Gastroesophageal sphincter (tissue), 4 donors: ENCODE measurements at regions not wholly inside any gene's neighbourhood (a gene's known extent, or its start where the extent isn't known, plus 50 kb on each side); places are given as distances from the start of the nearest gene placed in this dataset.

Experiments used
- ATAC-seq: fragments of 150-250 bp; one replicate; pipeline ENCODE4 v1.9.1; 2016; ENCODE audit warnings: mild to moderate bottlenecking, moderate library complexity
- H3K27ac ChIP-seq, 4 donors: fragments of 200-600 bp; sonication (generic) in 3 of 4; 1 replicate in 3 of 4; 2 replicates in 1 of 4; pipeline ENCODE4 v1.5.1; 2016 to 2019
- H3K27me3 ChIP-seq: fragments of 200-600 bp; sonication (generic); one replicate; pipeline ENCODE4 v1.5.1; 2019
- H3K36me3 ChIP-seq, 2 donors: fragments of 200-600 bp; sonication (generic); one replicate each; pipeline ENCODE4 v1.5.1; 2019; ENCODE audit warnings: control low read depth in 1 of 2
- H3K4me1 ChIP-seq, 3 donors: fragments of 200-600 bp; sonication (generic); 1 replicate in 2 of 3; 2 replicates in 1 of 3; pipeline ENCODE4 v1.5.1; 2016 to 2019; ENCODE audit warnings: control low read depth in 2 of 3
- H3K4me3 ChIP-seq, 2 donors: fragments of 200-600 bp; sonication (generic); one replicate each; pipeline ENCODE4 v1.5.1; 2019; ENCODE audit warnings: mild to moderate bottlenecking in 1 of 2, moderate library complexity in 1 of 2
- H3K9me3 ChIP-seq, 3 donors: fragments of 200-600 bp; sonication (generic); one replicate each; pipeline ENCODE4 v1.5.1; 2017 to 2019; ENCODE audit warnings: control low read depth in 2 of 3
- EP300 ChIP-seq: sonication (generic); formaldehyde crosslinking; IDR thresholded peaks from one replicate; pipeline ENCODE4 v1.6.1; 2017; ENCODE audit warnings: antibody characterized with exemption, mild to moderate bottlenecking
- POLR2A ChIP-seq, 2 donors: fragments of 450-650 bp; IDR thresholded peaks; one replicate each; pipeline ENCODE4 v1.6.1; 2017; ENCODE audit warnings: antibody characterized with exemption in 2 of 2, mild to moderate bottlenecking in 2 of 2, moderate library complexity in 1 of 2
- POLR2AphosphoS5 ChIP-seq: sonication (generic); formaldehyde crosslinking; IDR thresholded peaks from one replicate; pipeline ENCODE4 v1.6.1; 2017; ENCODE audit warnings: antibody characterized with exemption
- WGBS, 2 donors: methylation state at CpG; one replicate each; pipeline ENCODE4 v1.1.5; 2018; ENCODE audit warnings: low coverage in 1 of 2; 5-methylcytosine and 5-hydroxymethylcytosine counted together
- TF ChIP-seq, protein P1 (sequence below), 4 experiments: fragments of 200-600 bp in 2 of 4; fragments of 450-650 bp in 2 of 4; sonication (generic) in 1 of 4; IDR thresholded peaks; one replicate each; pipeline ENCODE4 v1.5.1; 2017 to 2019; ENCODE audit warnings: antibody characterized with exemption in 4 of 4, mild to moderate bottlenecking in 2 of 4, moderate library complexity in 2 of 4

DNA sequence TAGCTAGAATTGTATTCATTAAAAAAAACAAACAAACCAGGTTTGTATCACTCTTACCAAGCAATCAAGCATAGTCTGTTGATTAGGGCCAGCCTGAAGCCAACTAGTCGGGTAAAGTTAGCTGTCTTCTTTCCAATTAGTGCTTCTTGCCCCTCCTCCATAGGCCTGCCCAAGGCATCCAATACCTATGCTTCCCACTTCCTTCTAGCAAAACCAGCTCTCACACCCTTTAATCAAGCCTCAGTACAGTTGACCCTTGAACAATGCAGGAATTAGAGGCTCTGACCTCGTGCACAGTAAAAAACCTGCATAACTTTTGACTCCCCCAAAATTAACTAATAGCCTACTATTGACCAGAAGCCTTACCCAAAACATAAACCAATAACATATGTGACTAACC lies 119.1 kb upstream of the DTNBP1 start:
- whole genome bisulfite sequencing, 2 donors, result 73 to 88% methylated on average over 2 of the region's 2 CpGs
- H3K27ac ChIP-seq, result no peak overlapping the region
- no peaks in the 10 kb centered on the region for H3K27me3 ChIP-seq

DNA sequence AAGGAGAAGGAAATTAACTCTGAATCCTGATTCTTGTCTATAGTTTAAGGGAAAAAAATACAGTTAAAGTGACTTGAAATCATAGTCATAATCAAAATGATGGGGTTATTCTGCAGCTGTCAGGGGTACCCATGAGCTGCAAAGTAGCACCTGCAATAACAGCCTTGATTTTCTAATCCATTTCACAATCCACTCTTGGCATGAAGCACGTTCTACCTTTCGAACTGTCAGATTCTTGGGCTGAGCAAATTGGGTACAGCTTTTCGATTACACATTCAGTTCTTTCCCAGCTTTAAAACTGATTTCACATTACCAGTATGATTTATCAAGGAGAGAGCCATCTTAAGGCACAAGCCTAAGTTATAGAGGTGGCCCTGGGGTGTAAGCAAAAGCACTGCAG lies 118.5 kb upstream of the DTNBP1 start:
- no peaks in the 10 kb centered on the region for H3K36me3 ChIP-seq
- TF ChIP-seq POLR2A (IDR thresholded peaks at IDR 0.05) (no peak), EP300 (no peak), POLR2AphosphoS5 (no peak)
- TF ChIP-seq, protein P1, sequence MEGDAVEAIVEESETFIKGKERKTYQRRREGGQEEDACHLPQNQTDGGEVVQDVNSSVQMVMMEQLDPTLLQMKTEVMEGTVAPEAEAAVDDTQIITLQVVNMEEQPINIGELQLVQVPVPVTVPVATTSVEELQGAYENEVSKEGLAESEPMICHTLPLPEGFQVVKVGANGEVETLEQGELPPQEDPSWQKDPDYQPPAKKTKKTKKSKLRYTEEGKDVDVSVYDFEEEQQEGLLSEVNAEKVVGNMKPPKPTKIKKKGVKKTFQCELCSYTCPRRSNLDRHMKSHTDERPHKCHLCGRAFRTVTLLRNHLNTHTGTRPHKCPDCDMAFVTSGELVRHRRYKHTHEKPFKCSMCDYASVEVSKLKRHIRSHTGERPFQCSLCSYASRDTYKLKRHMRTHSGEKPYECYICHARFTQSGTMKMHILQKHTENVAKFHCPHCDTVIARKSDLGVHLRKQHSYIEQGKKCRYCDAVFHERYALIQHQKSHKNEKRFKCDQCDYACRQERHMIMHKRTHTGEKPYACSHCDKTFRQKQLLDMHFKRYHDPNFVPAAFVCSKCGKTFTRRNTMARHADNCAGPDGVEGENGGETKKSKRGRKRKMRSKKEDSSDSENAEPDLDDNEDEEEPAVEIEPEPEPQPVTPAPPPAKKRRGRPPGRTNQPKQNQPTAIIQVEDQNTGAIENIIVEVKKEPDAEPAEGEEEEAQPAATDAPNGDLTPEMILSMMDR (IDR thresholded peaks at IDR 0.05), result no peak
- no peaks in the 10 kb centered on the region for H3K27me3 ChIP-seq
- ATAC-seq, result no peak
- H3K9me3 ChIP-seq, result no peaks in the 10 kb centered on the region
- H3K4me1 ChIP-seq, result no peaks in the 10 kb centered on the region
- H3K4me3 ChIP-seq, result no peak overlapping the region
- no peak overlapping the region for H3K27ac ChIP-seq
- WGBS, 2 donors, result 89 to 92% methylated on average over 3 of the region's 3 CpGs

More for the DNA sequence above, 119.1 kb upstream of the DTNBP1 start:
- Histone ChIP-seq H3K4me3 (no peak overlapping the region), H3K36me3 (no peaks in the 10 kb centered on the region), H3K9me3 (no peaks in the 10 kb centered on the region), H3K4me1 (no peaks in the 10 kb centered on the region)
- ATAC-seq, result no peak
- TF ChIP-seq POLR2A (IDR thresholded peaks at IDR 0.05) (no peak), POLR2AphosphoS5 (no peak), EP300 (no peak)
- TF ChIP-seq, protein P1 (IDR thresholded peaks at IDR 0.05), result no peak

DNA sequence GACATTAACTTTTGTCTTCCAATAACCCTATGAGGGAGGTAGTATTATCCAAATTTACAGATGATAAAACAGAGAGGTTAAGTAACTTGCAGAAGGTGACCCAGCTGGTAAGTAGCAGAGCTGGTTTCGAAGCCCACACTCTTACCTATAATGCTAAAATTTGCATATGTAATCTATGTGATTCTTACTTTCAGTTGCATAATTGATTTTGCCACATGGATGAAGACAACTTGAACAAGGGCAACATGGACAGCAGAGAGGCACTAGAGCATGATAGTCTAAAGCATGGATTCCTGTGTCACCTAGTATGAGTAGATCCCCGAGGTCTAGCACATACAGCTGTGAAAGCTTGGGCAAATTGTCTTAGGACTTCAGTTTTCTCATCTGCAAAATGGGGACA lies 117.6 kb upstream of the DTNBP1 start:
- TF ChIP-seq, protein P1 (IDR thresholded peaks at IDR 0.05), result no peak
- TF ChIP-seq POLR2AphosphoS5, result no peak
- TF ChIP-seq POLR2A (IDR thresholded peaks at IDR 0.05), result no peak
- TF ChIP-seq EP300, result no peak
- Histone ChIP-seq H3K9me3 (no peaks in the 10 kb centered on the region), H3K27ac (no peak overlapping the region), H3K4me3 (no peak overlapping the region), H3K27me3 (no peaks in the 10 kb centered on the region), H3K4me1 (no peaks in the 10 kb centered on the region), H3K36me3 (no peaks in the 10 kb centered on the region)
- WGBS, 2 donors, result 45 to 88% methylated on average over 1 to 2 of the region's 2 CpGs
- ATAC-seq, result no peak

DNA sequence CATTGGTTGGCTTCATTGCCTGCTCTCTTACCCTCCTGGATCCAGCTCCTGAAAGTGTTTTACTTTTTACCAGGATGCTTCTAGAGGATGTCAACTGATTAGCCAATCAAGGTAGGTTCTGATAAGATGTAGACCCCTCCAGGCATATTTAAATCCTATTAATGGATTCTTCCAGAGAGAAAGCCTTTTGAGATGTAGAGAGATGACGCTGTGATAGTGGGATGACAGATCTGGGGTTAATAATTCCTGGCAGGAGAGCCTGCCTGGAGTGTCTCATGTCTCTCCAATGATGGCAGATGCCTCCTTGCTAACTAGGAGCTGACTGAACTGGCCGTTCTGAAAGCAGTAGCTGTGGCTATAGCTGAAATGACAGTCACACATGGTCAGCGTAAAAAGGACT lies 116.9 kb upstream of the DTNBP1 start:
- 60% methylated on average over 2 of the region's 3 CpGs; no CpG with 5 or more reads in 1 of the 2 donors for WGBS, 2 donors
- no peaks in the 10 kb centered on the region for H3K4me1 ChIP-seq
- no peak for ATAC-seq
- H3K27ac ChIP-seq, result no peak overlapping the region
- no peaks in the 10 kb centered on the region for H3K27me3 ChIP-seq
- TF ChIP-seq POLR2A (IDR thresholded peaks at IDR 0.05), result no peak
- TF ChIP-seq, protein P1 (IDR thresholded peaks at IDR 0.05), result no peak
- H3K36me3 ChIP-seq, result no peaks in the 10 kb centered on the region
- no peaks in the 10 kb centered on the region for H3K9me3 ChIP-seq
- no peak overlapping the region for H3K4me3 ChIP-seq

DNA sequence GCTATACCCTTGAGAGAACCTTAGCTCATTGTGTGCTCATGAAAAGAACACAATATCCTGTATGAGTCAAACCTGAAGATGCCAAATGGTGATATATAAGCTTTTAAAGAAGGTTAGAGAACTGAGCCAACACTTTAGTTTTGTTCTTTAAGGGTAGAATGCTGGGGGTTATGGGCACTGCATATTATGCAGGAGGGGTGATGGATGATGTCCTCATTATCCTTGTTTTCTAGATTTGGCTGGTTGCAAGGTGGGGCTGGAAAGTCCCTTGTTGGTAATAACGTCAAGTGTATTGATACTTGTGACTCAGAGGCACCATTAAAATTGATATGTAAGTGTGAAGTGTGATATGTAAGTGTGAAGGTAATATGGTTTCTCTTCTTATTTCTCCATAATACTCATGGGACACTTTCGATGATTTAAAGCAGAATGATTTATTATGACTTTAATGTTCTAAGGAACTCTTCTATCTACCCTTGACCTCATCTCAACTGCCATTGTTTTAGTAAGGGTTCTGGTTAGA lies 113.7 kb upstream of the DTNBP1 start:
- no peak overlapping the region for H3K27ac ChIP-seq
- H3K4me3 ChIP-seq, result no peak overlapping the region
- H3K4me1 ChIP-seq, result no peaks in the 10 kb centered on the region
- H3K9me3 ChIP-seq, result no peaks in the 10 kb centered on the region
- no peak for ATAC-seq
- H3K27me3 ChIP-seq, result no peaks in the 10 kb centered on the region
- 90 to 94% methylated on average over 2 of the region's 2 CpGs for WGBS, 2 donors
- no peaks in the 10 kb centered on the region for H3K36me3 ChIP-seq
- TF ChIP-seq POLR2AphosphoS5, result no peak
- TF ChIP-seq EP300, result no peak
- no peak for TF ChIP-seq POLR2A (IDR thresholded peaks at IDR 0.05)
- TF ChIP-seq, protein P1 (IDR thresholded peaks at IDR 0.05), result no peak
